Activated CD4-positive, alpha-beta T cell treated with anti-CD3 and anti-CD28 coated beads for 36 hours (primary cell): ENCODE measurements at regions not wholly inside any gene's neighbourhood (a gene's known extent, or its start where the extent isn't known, plus 50 kb on each side); places are given as distances from the start of the nearest gene placed in this dataset.

Experiments used
- ATAC-seq: fragments of 200-7000 bp; cut with Tn5 transposase; one replicate; pipeline ENCODE4 v1.10.0; 2021; ENCODE audit warnings: mild to moderate bottlenecking, moderate library complexity
- CTCF ChIA-PET: fragments of 350-600 bp; sonication (Branson Sonifier 250); formaldehyde crosslinking; loops from one replicate; lab custom pipeline; 2021; ENCODE audit warnings: antibody characterized with exemption; lab: Charles Lee
- POLR2A ChIA-PET: fragments of 350-600 bp; sonication (Branson Sonifier 250); formaldehyde crosslinking; loops from one replicate; lab custom pipeline; 2021; ENCODE audit warnings: antibody characterized with exemption, inconsistent platforms; lab: Charles Lee
- DNase-seq: peaks from one replicate; pipeline ENCODE4 v3.0.0-alpha.2; 2020
- H3K27ac Mint-ChIP-seq: one replicate; pipeline ENCODE4 v1.8.0; 2021; ENCODE audit warnings: mixed read lengths
- H3K27me3 Mint-ChIP-seq: one replicate; pipeline ENCODE4 v1.8.0; 2021; ENCODE audit warnings: mixed read lengths
- H3K36me3 Mint-ChIP-seq: one replicate; pipeline ENCODE4 v1.8.0; 2021; ENCODE audit warnings: low read depth, mixed read lengths
- H3K4me1 Mint-ChIP-seq: one replicate; pipeline ENCODE4 v1.8.0; 2021; ENCODE audit warnings: mixed read lengths
- H3K4me3 Mint-ChIP-seq: one replicate; pipeline ENCODE4 v1.8.0; 2021; ENCODE audit warnings: mild to moderate bottlenecking, moderate library complexity, mixed read lengths
- H3K9me3 Mint-ChIP-seq: one replicate; pipeline ENCODE4 v1.8.0; 2021; ENCODE audit warnings: low read depth, mixed read lengths
- intact Hi-C, 2 experiments: fragments of 100-400 bp; cut with DNase I in 1 of 2; cut with micrococcal nuclease in 1 of 2; formaldehyde crosslinking; loops; one replicate each; pipeline versions ENCODE4 v1.14.2 to v1.15.1; 2022 to 2024; cut with DNase I, micrococcal nuclease

DNA sequence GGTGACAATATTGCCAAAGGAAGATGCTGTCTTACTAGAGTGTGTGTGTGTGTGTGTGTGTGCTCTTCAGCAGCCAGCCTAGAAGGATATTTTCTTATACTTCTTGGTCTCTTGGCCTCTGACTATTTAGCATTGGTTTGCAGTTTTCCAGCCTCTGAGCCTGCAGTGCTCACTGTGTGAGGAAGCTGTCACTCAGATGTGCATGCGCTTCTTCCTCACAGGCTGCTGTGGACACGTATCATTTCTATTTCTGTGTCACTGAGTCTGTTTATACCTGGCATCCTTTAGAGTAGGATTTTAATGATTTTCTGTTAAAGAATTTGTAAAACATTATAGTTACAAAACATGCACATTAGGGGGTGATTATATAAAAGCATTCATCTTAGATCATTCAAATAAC lies 83.3 kb downstream of the ALDH8A1 start:
- H3K36me3 Mint-ChIP-seq = no peaks in the 10 kb centered on the region
- H3K4me3 Mint-ChIP-seq = no peak overlapping the region
- CTCF ChIA-PET = interaction anchor here (0.6 kb wide), 1 partner anchor 687 kb away, joined by 3 read pairs; no protein-coding TSS in a partner anchor
- ATAC-seq (no peak), DNase-seq (no peak)
- no peaks in the 10 kb centered on the region for H3K9me3 Mint-ChIP-seq
- H3K27ac Mint-ChIP-seq = no peak overlapping the region
- POLR2A ChIA-PET = no interaction called here
- intact Hi-C loops = no loop called here
- H3K4me1 Mint-ChIP-seq = peaks cover 10% of the 10 kb centered on the region
- no peaks in the 10 kb centered on the region for H3K27me3 Mint-ChIP-seq

DNA sequence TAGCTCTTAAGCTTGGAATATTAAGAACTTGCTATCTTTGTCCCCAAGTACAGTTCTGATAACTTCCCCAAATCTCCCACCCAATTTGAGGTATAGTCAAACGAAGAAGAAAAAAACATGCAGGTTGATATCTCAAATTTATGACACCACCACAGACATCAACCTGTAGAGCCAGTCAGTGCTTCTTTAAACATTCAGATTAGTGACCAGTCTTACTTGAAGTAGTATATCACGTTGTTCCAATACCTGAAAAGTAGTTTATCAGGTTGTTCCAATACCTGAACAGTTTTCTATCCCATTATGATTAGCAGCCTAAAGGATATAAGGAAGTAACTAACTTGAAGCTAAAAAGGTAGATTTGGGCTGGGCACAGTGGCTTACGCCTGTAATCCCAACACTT lies 85.3 kb downstream of the ALDH8A1 start:
- no peak for ATAC-seq
- CTCF ChIA-PET = interaction anchor here (1.3 to 2.2 kb wide), 3 partner anchors 12 to 76 kb away, joined by 3 to 8 read pairs (median 6); no protein-coding TSS in a partner anchor

DNA sequence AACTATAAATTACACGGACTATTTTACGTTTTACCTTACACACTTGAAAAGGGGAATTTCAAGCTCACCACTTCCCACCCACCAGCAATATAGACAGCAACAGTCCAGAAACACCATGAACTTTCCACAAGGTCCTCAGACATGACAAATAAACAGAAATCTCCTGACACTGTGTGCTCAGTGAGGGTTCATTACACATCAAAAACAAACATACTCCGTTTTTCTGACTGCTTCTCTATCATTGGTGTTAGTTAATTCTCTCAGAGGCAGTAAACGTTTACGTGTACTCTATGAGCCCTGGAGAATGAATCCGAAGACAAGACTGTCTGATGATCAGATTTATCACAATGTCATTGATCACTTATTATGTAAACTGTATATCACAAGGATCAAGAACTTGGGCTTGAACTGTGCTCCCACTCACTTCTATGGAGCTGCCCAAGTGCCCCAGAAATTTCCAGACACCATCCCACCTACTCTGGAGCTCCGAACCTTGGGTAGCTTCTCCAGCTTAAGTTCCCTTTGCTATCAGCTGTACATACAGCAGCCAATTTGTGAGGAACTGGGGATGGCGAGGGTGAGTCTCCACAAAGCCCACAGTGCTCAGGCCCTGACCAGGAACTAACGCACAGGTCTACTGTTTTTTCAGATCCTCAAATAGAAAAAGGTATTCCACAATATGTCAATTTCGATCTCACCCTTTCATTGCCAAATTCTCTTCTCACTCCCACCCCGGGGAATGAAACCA lies 86.0 kb downstream of the ALDH8A1 start:
- Mint-ChIP-seq H3K9me3 (no peaks in the 10 kb centered on the region), H3K4me1 (no peaks in the 10 kb centered on the region), H3K27me3 (no peaks in the 10 kb centered on the region), H3K27ac (no peak overlapping the region), H3K36me3 (no peaks in the 10 kb centered on the region), H3K4me3 (no peak overlapping the region)
- intact Hi-C loops = no loop called here
- ChIA-PET POLR2A (no interaction called here), CTCF (interaction anchor here (1.8 to 2.2 kb wide), 2 partner anchors 11 to 77 kb away, joined by 6 to 8 read pairs; no protein-coding TSS in a partner anchor)
- no peak for ATAC-seq
- no peak for DNase-seq

More for the DNA sequence above, 85.3 kb downstream of the ALDH8A1 start:
- Mint-ChIP-seq H3K36me3 (no peaks in the 10 kb centered on the region), H3K27me3 (no peaks in the 10 kb centered on the region), H3K4me1 (no peaks in the 10 kb centered on the region), H3K27ac (no peak overlapping the region), H3K9me3 (no peaks in the 10 kb centered on the region), H3K4me3 (no peak overlapping the region)
- POLR2A ChIA-PET = no interaction called here
- no peak for DNase-seq
- intact Hi-C loops = no loop called here

DNA sequence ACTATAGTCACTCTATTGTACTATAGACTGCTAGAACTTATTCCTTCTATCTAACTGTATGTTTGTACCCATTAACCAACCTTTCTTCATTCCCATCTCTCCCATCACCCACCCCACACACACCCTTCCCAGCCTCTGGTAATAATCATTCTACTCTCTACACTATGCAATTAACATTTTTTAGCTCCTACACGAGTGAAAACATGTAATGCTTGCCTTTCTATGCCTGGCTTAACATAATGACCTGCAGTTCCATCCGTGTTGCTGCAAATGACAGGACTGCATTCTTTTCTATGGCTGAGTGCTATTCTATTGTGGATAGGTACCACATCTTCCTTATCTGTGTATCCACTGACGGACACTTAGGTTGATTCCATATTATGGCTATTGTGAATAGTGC lies 95.5 kb downstream of the ALDH8A1 start:
- Mint-ChIP-seq H3K4me1 (no peaks in the 10 kb centered on the region), H3K4me3 (no peak overlapping the region), H3K27ac (no peak overlapping the region), H3K27me3 (no peaks in the 10 kb centered on the region), H3K9me3 (no peaks in the 10 kb centered on the region), H3K36me3 (no peaks in the 10 kb centered on the region)
- intact Hi-C loops = no loop called here
- DNase-seq = no peak
- ATAC-seq = no peak
- POLR2A ChIA-PET = no interaction called here
- CTCF ChIA-PET = interaction anchor here (0.8 to 2.9 kb wide), 3 partner anchors 13 to 698 kb away, joined by 3 to 8 read pairs (median 3); no protein-coding TSS in a partner anchor

DNA sequence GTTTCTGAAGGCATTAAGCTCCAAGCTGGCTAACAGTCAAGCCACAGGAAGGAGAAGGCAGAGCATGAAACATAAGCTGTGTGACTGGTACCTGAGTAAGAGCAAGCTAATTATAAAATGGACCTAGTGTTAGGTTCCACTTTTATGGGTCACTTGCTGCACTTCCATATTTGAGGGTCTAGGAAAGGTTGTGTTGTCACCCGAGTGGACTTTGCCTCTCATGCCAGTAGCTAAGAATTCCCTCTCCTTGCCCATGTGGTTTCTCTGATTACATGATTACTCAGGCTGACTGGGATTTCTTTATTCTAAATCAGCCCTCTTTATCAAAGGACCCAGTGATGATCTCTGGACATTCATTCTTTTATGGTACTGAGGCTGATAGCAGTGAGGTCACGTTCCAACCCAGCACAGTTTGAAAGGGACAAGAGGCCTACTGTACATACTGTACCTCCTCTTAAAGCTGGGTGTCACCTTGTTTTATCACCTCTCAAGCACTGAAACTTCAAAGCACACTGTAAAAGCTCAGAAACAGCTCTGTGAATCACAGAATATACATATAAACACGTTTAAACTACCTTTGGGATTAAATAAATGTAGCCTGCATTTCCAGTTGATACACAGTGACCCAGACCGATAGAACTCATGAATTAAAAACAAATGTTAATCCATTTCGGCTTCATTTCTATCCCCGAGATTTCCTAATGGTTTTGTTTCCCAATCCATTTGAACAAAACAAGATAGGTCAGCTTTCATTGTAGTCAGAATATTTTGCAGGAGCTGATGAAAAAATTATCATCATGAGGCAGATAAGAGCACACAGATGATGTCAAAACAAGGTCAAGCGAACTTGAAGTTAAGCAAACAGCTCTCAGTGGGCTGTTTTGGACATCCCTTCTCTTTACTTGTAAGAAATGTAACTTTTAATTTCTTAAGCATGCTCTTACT lies 96.5 kb downstream of the ALDH8A1 start:
- POLR2A ChIA-PET = no interaction called here
- Mint-ChIP-seq H3K9me3 (no peaks in the 10 kb centered on the region), H3K4me1 (no peaks in the 10 kb centered on the region), H3K36me3 (no peaks in the 10 kb centered on the region), H3K4me3 (no peak overlapping the region), H3K27me3 (no peaks in the 10 kb centered on the region), H3K27ac (no peak overlapping the region)
- no peak for ATAC-seq
- CTCF ChIA-PET = interaction anchor here (0.8 to 2.9 kb wide), 6 partner anchors 11 to 756 kb away, joined by 3 to 8 read pairs (median 3); no protein-coding TSS in a partner anchor
- DNase-seq = no peak
- intact Hi-C loops = no loop called here

DNA sequence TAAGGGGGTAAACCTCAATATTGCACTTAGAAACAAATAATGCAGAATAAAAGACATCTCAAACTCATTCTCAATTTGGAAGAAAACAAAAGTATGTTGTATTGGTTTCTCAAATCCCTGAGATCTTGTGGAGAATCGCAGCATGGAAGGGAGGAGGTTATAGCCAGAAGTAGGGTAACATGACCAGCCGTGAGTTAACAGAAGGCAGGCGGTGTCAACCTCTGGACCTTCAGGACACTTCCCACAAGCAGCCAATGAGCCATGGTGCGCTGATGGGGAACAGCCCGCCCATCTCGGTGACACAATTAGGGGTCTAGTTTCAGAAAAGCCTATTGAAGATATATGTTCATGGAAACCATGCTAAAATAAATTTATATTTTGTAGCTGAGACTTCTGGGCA lies 98.4 kb downstream of the ALDH8A1 start:
- Mint-ChIP-seq H3K27ac (no peak overlapping the region), H3K4me3 (no peak overlapping the region), H3K36me3 (no peaks in the 10 kb centered on the region), H3K9me3 (no peaks in the 10 kb centered on the region), H3K27me3 (no peaks in the 10 kb centered on the region), H3K4me1 (no peaks in the 10 kb centered on the region)
- intact Hi-C loops = no loop called here
- ChIA-PET POLR2A (no interaction called here), CTCF (interaction anchor here (2.9 kb wide), 1 partner anchor 10 kb away, joined by 8 read pairs; no protein-coding TSS in a partner anchor)
- ATAC-seq (no peak), DNase-seq (no peak)

DNA sequence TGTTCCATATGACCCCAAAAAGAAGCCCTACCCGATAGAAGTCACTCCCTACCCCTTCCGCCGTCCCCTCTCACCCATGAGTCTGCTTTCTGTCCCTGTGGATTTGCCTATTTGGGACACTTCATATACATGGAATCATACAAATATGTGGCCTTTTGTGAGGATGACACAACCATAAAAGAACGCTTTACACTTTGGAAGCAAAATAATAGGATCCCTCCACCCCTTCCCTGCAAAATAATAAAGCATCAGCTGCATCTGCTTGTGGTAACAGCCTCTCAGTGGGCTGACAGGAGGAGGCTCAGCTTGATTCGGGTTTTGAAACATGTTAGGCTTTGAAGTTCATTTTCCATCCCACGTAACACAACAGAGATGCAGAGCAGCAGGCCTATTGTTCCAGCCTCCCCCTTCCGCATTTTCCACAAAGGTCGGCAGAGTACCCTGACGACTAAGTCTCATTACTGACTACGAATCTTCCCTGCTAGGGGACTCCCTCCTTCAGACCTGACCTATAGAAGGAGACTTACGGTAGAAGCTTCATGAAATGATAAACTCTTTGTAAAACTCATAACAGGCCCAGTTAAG lies 99.1 kb downstream of the ALDH8A1 start:
- H3K27me3 Mint-ChIP-seq = no peaks in the 10 kb centered on the region
- no peak overlapping the region for H3K4me3 Mint-ChIP-seq
- no peaks in the 10 kb centered on the region for H3K9me3 Mint-ChIP-seq
- ChIA-PET CTCF (interaction anchor here (0.7 to 1.3 kb wide), 2 partner anchors 28 to 31 kb away, joined by 3 to 4 read pairs; no protein-coding TSS in a partner anchor), POLR2A (no interaction called here)
- no peaks in the 10 kb centered on the region for H3K4me1 Mint-ChIP-seq
- intact Hi-C loops = no loop called here
- DNase-seq (no peak), ATAC-seq (no peak)
- H3K27ac Mint-ChIP-seq = no peak overlapping the region
- H3K36me3 Mint-ChIP-seq = no peaks in the 10 kb centered on the region

DNA sequence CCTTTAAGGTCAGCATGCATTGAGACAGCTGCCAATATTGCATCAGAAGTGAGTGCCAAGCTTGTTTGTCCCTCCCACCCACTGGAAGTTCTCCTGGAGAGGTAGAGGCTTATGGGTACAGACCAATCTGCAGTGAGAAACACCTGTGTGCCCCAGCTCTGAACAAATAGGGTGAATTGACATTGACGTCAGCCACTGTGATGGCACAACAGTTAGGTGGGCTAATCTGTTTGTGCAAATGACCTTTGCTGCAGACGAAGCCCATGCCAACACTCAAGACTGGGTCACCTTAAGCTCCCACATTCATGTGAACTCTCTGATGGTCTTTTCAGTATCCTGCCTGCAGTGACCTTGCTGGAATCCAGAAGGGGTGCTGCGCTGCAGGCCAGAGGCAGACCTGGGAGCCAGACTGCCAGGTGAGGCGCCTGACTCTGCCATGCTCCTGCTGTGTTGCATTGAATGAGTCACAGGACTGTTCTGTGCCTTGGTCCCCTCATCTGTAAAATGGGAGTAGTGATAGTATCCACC lies 99.9 kb downstream of the ALDH8A1 start:
- intact Hi-C loops = no loop called here
- Mint-ChIP-seq H3K4me1 (no peaks in the 10 kb centered on the region), H3K27ac (no peak overlapping the region), H3K9me3 (no peaks in the 10 kb centered on the region), H3K4me3 (no peak overlapping the region), H3K27me3 (no peaks in the 10 kb centered on the region), H3K36me3 (no peaks in the 10 kb centered on the region)
- ATAC-seq (no peak), DNase-seq (no peak)
- CTCF ChIA-PET = interaction anchor here (0.7 to 1.3 kb wide), 2 partner anchors 27 to 32 kb away, joined by 3 to 4 read pairs; no protein-coding TSS in a partner anchor
- POLR2A ChIA-PET = no interaction called here

DNA sequence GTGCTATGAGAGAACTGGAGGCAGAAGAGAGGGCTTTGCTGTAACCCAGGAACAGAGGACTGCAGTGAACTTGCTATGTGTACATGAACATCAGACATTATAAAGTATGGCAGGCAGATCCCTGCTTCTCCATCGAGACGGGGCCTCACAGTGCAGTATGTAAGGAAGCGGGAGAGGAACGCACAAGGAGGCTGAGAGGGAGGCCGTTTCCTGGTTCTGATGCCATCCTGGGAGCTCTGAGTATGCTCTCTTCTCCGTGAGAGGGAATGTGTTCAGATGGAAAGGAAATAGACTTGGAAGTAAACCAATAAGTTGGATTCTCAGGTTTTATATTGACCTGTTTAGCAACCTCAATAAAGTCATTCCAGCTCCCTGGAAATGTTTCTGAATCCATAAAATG lies 101.8 kb downstream of the ALDH8A1 start:
- H3K27me3 Mint-ChIP-seq = no peaks in the 10 kb centered on the region
- no peaks in the 10 kb centered on the region for H3K4me1 Mint-ChIP-seq
- ATAC-seq = no peak
- DNase-seq = no peak
- H3K36me3 Mint-ChIP-seq = no peaks in the 10 kb centered on the region
- no peaks in the 10 kb centered on the region for H3K9me3 Mint-ChIP-seq
- no peak overlapping the region for H3K4me3 Mint-ChIP-seq
- POLR2A ChIA-PET = interaction anchor here (0.7 kb wide), 1 partner anchor 70 kb away, joined by 3 read pairs; no protein-coding TSS in a partner anchor
- no peak overlapping the region for H3K27ac Mint-ChIP-seq
- CTCF ChIA-PET = interaction anchor here (0.9 kb wide), 1 partner anchor 23 kb away, joined by 3 read pairs; no protein-coding TSS in a partner anchor
- intact Hi-C loops = no loop called here

DNA sequence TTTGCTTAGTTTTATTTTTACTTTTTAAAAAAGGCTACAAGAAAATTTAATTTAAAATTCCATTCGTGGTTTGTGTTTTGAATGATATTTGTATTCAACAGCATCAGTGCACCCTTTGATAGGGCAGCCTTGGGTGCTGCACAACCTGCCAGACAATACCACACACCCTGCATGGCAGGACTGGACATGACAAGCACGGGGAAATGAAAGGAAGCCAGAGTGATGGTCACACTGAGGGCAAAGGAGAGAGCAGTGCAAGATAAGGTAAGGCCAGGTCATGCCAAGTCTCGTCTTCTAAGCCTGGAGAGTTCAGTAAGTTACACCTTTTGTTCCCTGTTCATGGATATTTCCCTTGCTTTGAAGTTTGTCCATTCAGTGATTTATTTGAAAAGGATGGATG lies 103.0 kb downstream of the ALDH8A1 start:
- Mint-ChIP-seq H3K4me3 (no peak overlapping the region), H3K27me3 (peaks cover 3% of the 10 kb centered on the region), H3K9me3 (no peaks in the 10 kb centered on the region), H3K4me1 (no peaks in the 10 kb centered on the region), H3K27ac (no peak overlapping the region), H3K36me3 (no peaks in the 10 kb centered on the region)
- ATAC-seq (no peak), DNase-seq (no peak)
- ChIA-PET CTCF (interaction anchor here (1.4 kb wide), 1 partner anchor 723 kb away, joined by 3 read pairs; no protein-coding TSS in a partner anchor), POLR2A (no interaction called here)
- intact Hi-C loops = no loop called here

DNA sequence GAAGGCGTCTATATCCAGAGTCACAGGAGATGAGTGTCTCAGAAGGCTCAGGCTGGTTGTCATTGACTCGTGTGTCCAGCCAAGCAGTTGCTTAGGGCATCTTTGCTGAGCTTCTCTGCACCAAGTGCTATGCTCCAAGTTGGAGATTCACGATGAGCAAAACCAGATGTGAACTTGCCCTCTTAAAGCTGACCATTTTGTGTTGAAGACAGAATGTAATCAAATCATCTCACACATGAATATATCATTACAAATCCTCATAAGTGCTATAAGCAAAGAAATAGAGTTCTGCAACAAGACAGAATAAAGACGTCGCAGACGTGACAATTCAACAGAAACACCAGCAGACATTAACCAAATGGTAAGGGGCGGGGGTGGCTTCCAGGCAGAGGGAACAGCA lies 103.9 kb downstream of the ALDH8A1 start:
- no peak for ATAC-seq
- ChIA-PET POLR2A (no interaction called here), CTCF (interaction anchor here (1.4 kb wide), 1 partner anchor 722 kb away, joined by 3 read pairs; no protein-coding TSS in a partner anchor)
- no peak overlapping the region for H3K4me3 Mint-ChIP-seq
- intact Hi-C loops = no loop called here
- peaks cover 3% of the 10 kb centered on the region for H3K27me3 Mint-ChIP-seq
- DNase-seq = no peak
- H3K36me3 Mint-ChIP-seq = no peaks in the 10 kb centered on the region
- H3K27ac Mint-ChIP-seq = no peak overlapping the region
- no peaks in the 10 kb centered on the region for H3K9me3 Mint-ChIP-seq
- H3K4me1 Mint-ChIP-seq = no peaks in the 10 kb centered on the region
